Colonic mucosa (tissue), 4 donors: ENCODE measurements at regions not wholly inside any gene's neighbourhood (a gene's known extent, or its start where the extent isn't known, plus 50 kb on each side); places are given as distances from the start of the nearest gene placed in this dataset.

Experiments
- DNase-seq: peaks from one replicate; pipeline ENCODE4 v3.0.0-alpha.2; 2020
- H3K27ac ChIP-seq: fragments of 200-600 bp; one replicate; pipeline ENCODE4 v1.8.0; 2021
- H3K27me3 ChIP-seq: fragments of 200-600 bp; one replicate; pipeline ENCODE4 v1.8.0; 2021
- H3K36me3 ChIP-seq: fragments of 200-600 bp; one replicate; pipeline ENCODE4 v1.8.0; 2021
- H3K4me1 ChIP-seq: fragments of 200-600 bp; one replicate; pipeline ENCODE4 v1.8.0; 2021; ENCODE audit warnings: mild to moderate bottlenecking
- H3K4me3 ChIP-seq: fragments of 200-600 bp; one replicate; pipeline ENCODE4 v1.8.0; 2021
- H3K9ac ChIP-seq, 2 donors: one replicate each; pipeline ENCODE4 v1.7.0; 2013; ENCODE audit warnings: control low read depth in 2 of 2, low read depth in 2 of 2, low read length in 2 of 2
- H3K9me3 ChIP-seq: fragments of 200-600 bp; one replicate; pipeline ENCODE4 v1.8.0; 2021
- CTCF ChIP-seq: fragments of 200-600 bp; IDR thresholded peaks from one replicate; pipeline ENCODE4 v1.8.0; 2022; ENCODE audit warnings: antibody characterized with exemption, mild to moderate bottlenecking
- intact Hi-C: fragments of 100-400 bp; cut with DNase I; formaldehyde crosslinking; loops from one replicate; pipeline ENCODE4 v1.14.1; 2022
- donor health status: healthy.
- donor health status: DM: no; HTN: no; CAD: no.
- donor health status: DM: no; HTN: no; CAD: no.

DNA sequence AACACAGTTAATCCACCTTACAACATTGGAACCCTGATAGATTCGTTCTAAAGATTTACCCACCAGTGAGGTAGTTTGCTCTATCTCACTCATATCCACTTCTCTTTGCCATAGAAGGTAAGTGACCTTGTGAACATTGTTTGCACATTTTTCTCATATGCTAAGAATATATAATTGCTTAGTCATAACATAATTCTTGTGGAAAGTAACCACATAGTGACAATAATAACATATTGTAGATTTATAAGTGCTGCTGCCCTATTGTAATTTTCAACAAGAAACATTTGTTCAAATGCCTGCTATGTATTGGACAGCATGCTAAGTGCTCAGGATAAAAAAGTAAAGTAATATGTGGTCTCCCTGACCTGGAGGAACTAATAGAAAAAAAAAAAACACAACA lies 554.2 kb upstream of the KCNMB2 start:
- no peaks in the 10 kb centered on the region for H3K4me1 ChIP-seq
- no peak for TF ChIP-seq CTCF
- no peaks in the 10 kb centered on the region for H3K36me3 ChIP-seq
- H3K27ac ChIP-seq: no peak overlapping the region
- no peak overlapping the region for H3K4me3 ChIP-seq
- no peak overlapping the region for H3K9ac ChIP-seq
- intact Hi-C loops: no loop called here
- H3K9me3 ChIP-seq: no peaks in the 10 kb centered on the region
- no peak for DNase-seq
- no peaks in the 10 kb centered on the region for H3K27me3 ChIP-seq

GRCh38 chr3:177983320-177983719 lies 552.9 kb upstream of the KCNMB2 start:
- H3K27me3 ChIP-seq: no peaks in the 10 kb centered on the region
- H3K9ac ChIP-seq: no peak overlapping the region
- DNase-seq: no peak
- H3K36me3 ChIP-seq: no peaks in the 10 kb centered on the region
- H3K4me1 ChIP-seq: no peaks in the 10 kb centered on the region
- H3K9me3 ChIP-seq: no peaks in the 10 kb centered on the region
- H3K4me3 ChIP-seq: no peak overlapping the region
- TF ChIP-seq CTCF: no peak
- intact Hi-C loops: no loop called here
- H3K27ac ChIP-seq: no peak overlapping the region

GRCh38 chr3:177992993-177993970 lies 543.0 kb upstream of the KCNMB2 start:
- Histone ChIP-seq H3K36me3 (no peaks in the 10 kb centered on the region), H3K9ac (no peak overlapping the region), H3K4me1 (no peaks in the 10 kb centered on the region), H3K27ac (no peak overlapping the region), H3K9me3 (no peaks in the 10 kb centered on the region), H3K4me3 (no peak overlapping the region), H3K27me3 (no peaks in the 10 kb centered on the region)
- TF ChIP-seq CTCF: no peak
- intact Hi-C loops: no loop called here
- DNase-seq: no peak

DNA sequence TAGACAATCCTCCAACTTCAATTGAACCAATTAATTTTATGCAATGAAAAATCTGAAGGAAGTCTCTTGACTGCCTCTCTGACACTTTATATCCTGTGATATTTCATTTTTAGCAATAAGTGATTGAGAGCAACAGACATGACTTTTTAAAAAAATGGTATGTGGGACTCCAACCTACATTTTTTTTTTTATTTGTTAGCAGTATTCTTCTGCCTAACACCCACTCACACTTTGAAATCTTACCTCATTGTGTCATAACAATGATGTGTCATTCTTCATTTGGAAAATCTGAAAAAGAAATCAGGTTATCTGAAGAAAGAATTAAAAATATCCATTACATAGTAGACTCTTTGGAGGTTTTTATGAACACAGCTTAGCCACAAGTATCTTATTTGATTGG lies 541.3 kb upstream of the KCNMB2 start:
- intact Hi-C loops: no loop called here
- no peaks in the 10 kb centered on the region for H3K4me1 ChIP-seq
- TF ChIP-seq CTCF: no peak
- H3K9ac ChIP-seq: no peak overlapping the region
- H3K27ac ChIP-seq: no peak overlapping the region
- no peaks in the 10 kb centered on the region for H3K27me3 ChIP-seq
- H3K4me3 ChIP-seq: no peak overlapping the region
- no peak for DNase-seq
- H3K36me3 ChIP-seq: no peaks in the 10 kb centered on the region
- H3K9me3 ChIP-seq: no peaks in the 10 kb centered on the region

DNA sequence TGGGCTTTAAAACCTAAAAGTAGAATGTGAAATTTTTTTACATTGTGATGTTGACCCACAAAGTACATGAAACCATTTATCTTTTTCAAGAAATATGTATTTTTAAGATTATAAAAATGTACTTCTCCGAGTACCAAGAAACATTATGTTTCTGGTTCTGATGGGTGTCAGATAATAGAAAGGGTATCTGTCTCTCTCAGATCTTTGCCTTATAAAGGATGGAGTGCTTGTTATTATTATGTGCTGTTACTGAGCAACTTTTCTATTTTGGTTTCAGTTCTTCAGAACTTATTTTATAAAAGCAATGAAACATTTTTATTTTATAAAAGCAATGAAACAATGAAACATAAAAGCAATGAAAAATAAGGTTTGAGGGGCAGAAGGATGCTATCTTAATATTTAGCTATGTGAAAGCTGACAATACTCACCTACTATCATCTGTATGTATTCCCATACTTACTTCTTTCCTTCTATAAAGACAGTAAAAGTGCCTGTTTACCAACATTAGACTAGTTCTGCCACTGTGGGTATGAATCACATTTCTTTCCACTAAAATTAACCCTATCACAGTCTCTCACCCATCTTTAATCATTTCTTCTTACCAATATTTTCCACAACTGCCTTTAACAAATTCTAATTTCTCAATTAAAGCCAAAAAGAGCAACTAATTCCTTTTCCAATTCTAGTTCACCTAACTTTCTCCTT lies 540.7 kb upstream of the KCNMB2 start:
- no peak overlapping the region for H3K9ac ChIP-seq
- no peaks in the 10 kb centered on the region for H3K4me1 ChIP-seq
- no peak for TF ChIP-seq CTCF
- H3K27me3 ChIP-seq: no peaks in the 10 kb centered on the region
- intact Hi-C loops: no loop called here
- DNase-seq: no peak
- H3K27ac ChIP-seq: no peak overlapping the region
- H3K36me3 ChIP-seq: no peaks in the 10 kb centered on the region
- no peak overlapping the region for H3K4me3 ChIP-seq
- H3K9me3 ChIP-seq: no peaks in the 10 kb centered on the region
